AG09319 (cell line): ENCODE measurements at regions not wholly inside any gene's neighbourhood (a gene's known extent, or its start where the extent isn't known, plus 50 kb on each side); places are given as distances from the start of the nearest gene placed in this dataset.

Source experiments
- DNase-seq: peaks from one replicate; pipeline ENCODE4 v3.0.0-alpha.2; 2010; ENCODE audit warnings: low read depth; ENCODE audit errors: extremely low read depth
- TF ChIP-seq, protein P1 (sequence below): IDR thresholded peaks from 2 replicates; pipeline ENCODE4 v1.5.1; 2011; ENCODE audit warnings: low read depth, mild to moderate bottlenecking, inconsistent platforms, low read length, moderate library complexity

DNA sequence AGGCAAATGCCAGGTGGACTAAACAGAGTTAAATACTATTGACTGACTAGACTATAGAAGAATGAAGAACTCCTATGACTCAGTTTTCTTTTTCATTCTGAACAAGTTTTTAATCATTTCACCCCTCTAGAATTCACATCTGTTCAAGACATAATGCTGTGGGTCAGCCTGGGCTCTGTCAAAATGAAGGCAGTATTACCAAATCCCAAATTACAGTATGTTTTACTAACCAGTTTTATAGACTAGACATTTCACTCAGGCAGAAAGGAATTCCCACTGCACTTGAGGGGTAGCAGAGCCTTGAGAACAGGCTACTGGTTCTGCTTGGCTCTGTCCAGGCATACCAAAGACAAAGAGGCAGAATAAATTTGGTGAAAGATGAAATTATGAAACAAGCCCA is 511.7 kb downstream of the EPHA4 start:
- DNase-seq: no peak
- TF ChIP-seq, protein P1, sequence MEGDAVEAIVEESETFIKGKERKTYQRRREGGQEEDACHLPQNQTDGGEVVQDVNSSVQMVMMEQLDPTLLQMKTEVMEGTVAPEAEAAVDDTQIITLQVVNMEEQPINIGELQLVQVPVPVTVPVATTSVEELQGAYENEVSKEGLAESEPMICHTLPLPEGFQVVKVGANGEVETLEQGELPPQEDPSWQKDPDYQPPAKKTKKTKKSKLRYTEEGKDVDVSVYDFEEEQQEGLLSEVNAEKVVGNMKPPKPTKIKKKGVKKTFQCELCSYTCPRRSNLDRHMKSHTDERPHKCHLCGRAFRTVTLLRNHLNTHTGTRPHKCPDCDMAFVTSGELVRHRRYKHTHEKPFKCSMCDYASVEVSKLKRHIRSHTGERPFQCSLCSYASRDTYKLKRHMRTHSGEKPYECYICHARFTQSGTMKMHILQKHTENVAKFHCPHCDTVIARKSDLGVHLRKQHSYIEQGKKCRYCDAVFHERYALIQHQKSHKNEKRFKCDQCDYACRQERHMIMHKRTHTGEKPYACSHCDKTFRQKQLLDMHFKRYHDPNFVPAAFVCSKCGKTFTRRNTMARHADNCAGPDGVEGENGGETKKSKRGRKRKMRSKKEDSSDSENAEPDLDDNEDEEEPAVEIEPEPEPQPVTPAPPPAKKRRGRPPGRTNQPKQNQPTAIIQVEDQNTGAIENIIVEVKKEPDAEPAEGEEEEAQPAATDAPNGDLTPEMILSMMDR: no peak

DNA sequence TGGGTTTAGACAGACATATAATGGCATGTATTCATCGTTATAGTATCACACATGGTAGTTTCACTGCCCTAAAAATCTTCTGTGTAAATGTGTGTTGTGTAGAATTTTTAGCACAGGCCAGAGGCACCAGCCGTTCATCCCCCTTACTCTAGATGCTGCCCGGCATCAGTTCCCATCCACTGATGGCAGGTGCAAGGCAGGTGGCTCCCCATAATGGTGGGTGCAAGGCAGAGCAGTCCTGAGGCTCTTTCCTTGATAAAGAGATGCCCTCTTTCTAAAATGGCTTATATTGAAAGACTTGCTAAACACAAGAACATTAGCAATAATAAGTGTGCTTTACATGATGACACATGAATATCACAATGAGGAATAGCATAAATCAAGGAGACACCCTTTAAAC is 508.5 kb downstream of the EPHA4 start:
- TF ChIP-seq, protein P1: no peak
- no peak for DNase-seq

DNA sequence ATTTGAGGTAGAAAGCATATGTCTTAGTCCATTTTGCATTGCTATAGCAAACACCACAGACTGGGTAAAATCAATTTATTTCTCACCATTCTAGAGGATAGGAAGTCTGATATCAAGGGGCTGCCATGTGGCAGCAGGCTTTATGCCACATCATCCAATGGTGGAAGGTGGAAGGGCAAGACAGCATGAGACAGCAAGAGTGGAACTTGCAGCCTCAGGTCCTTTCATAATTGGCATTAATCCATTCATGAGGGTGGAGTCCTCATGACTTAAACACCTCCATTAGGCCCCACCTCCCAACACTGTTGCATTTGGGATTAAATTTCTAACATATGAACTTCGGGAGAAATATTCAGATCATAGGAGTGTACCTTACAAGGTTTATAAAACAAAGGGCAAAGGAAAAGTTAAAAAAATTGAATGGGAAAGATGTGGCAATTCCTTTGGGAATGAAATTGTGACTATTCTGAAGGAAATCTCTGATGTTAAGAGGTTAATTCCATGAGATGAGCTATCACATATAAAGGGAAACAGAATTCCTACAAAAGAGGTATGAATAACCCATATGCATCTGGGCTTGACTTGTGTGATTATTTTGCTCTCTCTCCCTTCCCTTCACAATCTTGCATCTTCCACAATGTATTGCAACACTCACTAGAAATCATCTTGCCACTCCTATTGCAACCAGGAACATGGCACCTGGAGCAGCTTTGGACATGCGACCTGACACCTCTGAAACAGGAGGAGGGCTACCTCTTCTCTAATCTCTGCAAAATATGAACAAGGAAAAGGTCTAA is 507.8 kb downstream of the EPHA4 start:
- TF ChIP-seq, protein P1: no peak

DNA sequence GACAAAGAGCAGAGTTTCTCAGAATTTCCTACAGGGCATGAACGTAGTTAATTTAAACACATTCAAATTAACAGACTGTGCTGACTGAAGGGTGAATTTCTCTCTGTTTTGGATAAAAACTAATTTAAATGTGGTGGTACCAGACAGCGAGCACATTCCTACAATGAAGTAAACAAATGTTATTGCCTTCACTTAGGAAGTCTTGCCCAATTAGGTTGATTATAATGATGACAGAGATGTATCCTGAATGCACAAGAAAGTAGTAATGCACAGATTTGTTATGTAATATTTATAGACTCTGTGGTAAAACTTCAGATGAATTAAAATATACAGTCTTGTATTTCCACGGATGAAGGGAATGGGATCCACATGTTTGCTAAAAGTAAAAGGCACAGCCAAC is 507.2 kb downstream of the EPHA4 start:
- TF ChIP-seq, protein P1: no peak
- DNase-seq: no peak

More for the DNA sequence above, 507.8 kb downstream of the EPHA4 start:
- no peak for DNase-seq

DNA sequence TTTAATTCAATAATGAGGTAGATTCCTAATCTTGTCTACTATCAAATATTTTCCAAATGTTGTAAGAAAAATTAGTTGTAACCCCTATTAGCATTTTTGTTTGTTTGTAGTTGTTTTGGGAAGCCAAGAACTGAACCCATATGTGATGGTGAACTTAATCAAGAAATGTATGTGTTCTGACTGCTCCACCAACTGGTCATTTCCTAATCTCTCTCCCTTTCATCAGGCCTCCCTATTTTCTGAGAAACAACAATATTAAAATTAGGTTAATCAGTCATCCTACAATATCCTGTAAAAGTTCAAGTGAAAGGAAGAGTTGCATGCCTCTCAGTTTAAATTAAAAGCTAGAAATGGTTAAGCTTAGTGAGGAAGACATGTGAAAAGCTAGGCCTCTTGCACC is 504.0 kb downstream of the EPHA4 start:
- TF ChIP-seq, protein P1: no peak; the same call in 1 of the 2 replicates
- no peak for DNase-seq

DNA sequence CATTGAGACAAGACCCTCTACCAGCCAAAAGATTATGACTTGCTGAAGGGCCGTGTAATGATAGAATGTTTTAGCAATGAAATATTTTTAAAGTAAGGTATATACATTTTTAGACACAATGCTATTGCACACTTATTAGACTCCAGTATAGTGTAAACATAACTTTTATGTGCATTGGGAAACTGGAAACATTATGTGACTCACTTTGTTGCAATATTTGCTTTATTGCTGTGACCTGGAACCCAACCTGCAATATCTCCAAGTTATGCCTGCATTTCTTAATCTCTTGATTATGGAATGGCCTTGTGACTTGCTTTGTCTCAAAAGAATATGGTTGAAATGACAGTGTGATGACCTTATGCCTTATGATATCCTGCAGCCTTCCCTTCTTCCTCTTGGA is 502.0 kb downstream of the EPHA4 start:
- no peak for DNase-seq
- TF ChIP-seq, protein P1: no peak

DNA sequence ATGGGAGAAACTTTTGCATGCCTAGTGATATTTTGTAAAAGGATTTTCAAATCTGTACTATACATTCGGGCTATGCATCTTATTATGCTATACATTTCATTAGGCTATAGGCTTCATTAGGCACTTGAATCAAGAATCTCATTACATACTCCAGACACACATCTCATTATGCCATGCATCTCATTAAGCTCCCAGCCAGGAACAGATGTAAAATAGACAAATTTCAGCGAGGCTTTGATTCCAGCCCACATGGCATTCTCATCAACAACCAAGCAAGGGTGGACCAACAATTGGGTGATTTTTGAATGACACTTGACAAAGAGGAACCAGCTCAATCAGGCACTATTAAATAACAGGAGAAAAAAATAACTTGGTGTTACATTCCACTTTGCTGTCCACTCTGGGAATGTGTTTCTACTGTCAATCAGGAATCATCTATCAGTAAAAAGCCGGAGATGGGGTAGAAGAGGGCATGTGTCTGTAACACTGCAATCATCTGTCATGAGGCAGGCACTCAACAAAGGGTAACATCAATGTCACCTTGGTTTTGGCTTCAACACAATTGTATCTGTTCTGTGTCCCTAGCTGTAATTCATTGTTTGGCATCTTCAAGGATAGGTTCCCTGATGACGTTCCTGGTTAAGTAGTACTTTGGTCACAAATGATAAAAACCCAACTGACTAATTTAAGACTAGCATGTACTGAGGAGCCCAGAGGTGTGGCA is 498.6 kb downstream of the EPHA4 start:
- DNase-seq: no peak
- TF ChIP-seq, protein P1: no peak
